ENCODE measurements at regions not wholly inside any gene's neighbourhood (a gene's known extent, or its start where the extent isn't known, plus 50 kb on each side); places are given as distances from the start of the nearest gene placed in this dataset.

- Histone ChIP-seq H4K20me1 (ENCODE audit: insufficient read depth, low read length) (no peaks in the 10 kb centered on the region), H3K4me1 (ENCODE audit: insufficient read depth, low read length, poor library complexity, severe bottlenecking) (no peaks in the 10 kb centered on the region), H3K4me2 (ENCODE audit: low read length) (no peak overlapping the region), H3K9me3 (ENCODE audit: low read length) (no peaks in the 10 kb centered on the region), H3K4me3 (ENCODE audit: low read depth, low read length, poor library complexity, severe bottlenecking) (no peak overlapping the region), H3K9me2 (ENCODE audit: insufficient read depth, low read length) (no peaks in the 10 kb centered on the region), H2AFZ (ENCODE audit: low read length) (no peak overlapping the region), H3K27ac (ENCODE audit: low read depth, low read length, poor library complexity, severe bottlenecking) (no peak overlapping the region), H3K79me2 (ENCODE audit: insufficient read depth, low read depth, low read length) (no peaks in the 10 kb centered on the region), H3K36me3 (ENCODE audit: insufficient read depth, low read length) (no peaks in the 10 kb centered on the region)
- TF ChIP-seq EZH2phosphoT487 (IDR thresholded peaks at IDR 0.05; ENCODE audit: borderline replicate concordance, low read depth, low read length): no peak
- no peak for TF ChIP-seq CTCF (conservative IDR thresholded peaks at IDR 0.05; ENCODE audit: low read length)
- DNase-seq (ENCODE audit: low spot score): no peak
- no TSS peak for BruUV-seq (replicated peaks)
- ChIA-PET POLR2A (interaction anchor here (0.6 kb wide), 1 partner anchor 766 kb away, joined by 3 read pairs; no protein-coding TSS in a partner anchor), CTCF (ENCODE audit: unreplicated experiment) (no interaction called here)
- intact Hi-C loops (cut with micrococcal nuclease; ENCODE audit: unreplicated experiment): no loop called here
Measured at GRCh38 chr10:61335359-61335758, 117.8 kb downstream of the TMEM26 start.

DNA sequence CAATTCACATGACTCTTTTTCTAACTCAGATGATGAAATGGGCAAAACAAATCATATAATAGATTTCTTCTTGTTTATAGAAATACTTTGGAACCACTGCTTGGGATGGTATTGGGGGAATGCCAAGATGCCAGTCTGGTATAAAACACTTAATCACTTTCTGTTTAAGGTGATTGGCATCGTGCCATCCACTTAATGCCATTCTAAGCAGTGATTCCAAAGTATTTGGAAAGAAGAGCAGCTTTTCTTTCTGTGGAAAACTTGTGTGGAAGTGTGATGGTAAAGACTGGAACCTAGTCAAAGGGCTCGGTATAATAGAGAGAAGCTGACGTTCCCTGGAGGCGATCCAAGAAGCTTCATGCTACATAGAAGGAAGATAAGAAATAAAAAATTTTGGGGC lies 120.6 kb downstream of the TMEM26 start:
- DNase-seq (ENCODE audit: low spot score): no peak
- CTCF ChIA-PET (ENCODE audit: unreplicated experiment): no interaction called here
- no peak overlapping the region for H3K4me2 ChIP-seq (ENCODE audit: low read length)

GRCh38 chr10:61330669-61331068 lies 122.5 kb downstream of the TMEM26 start:
- Histone ChIP-seq H3K4me1 (ENCODE audit: insufficient read depth, low read length, poor library complexity, severe bottlenecking) (no peaks in the 10 kb centered on the region), H4K20me1 (ENCODE audit: insufficient read depth, low read length) (no peaks in the 10 kb centered on the region), H3K4me2 (ENCODE audit: low read length) (no peak overlapping the region), H3K27ac (ENCODE audit: low read depth, low read length, poor library complexity, severe bottlenecking) (no peak overlapping the region), H3K9me2 (ENCODE audit: insufficient read depth, low read length) (no peaks in the 10 kb centered on the region), H3K4me3 (ENCODE audit: low read depth, low read length, poor library complexity, severe bottlenecking) (no peak overlapping the region), H3K9me3 (ENCODE audit: low read length) (no peaks in the 10 kb centered on the region), H3K36me3 (ENCODE audit: insufficient read depth, low read length) (no peaks in the 10 kb centered on the region), H3K79me2 (ENCODE audit: insufficient read depth, low read depth, low read length) (no peaks in the 10 kb centered on the region), H2AFZ (ENCODE audit: low read length) (no peak overlapping the region)
- no peak for DNase-seq (ENCODE audit: low spot score)
- no peak for TF ChIP-seq CTCF (conservative IDR thresholded peaks at IDR 0.05; ENCODE audit: low read length)
- no peak for TF ChIP-seq EZH2phosphoT487 (IDR thresholded peaks at IDR 0.05; ENCODE audit: borderline replicate concordance, low read depth, low read length)
- intact Hi-C loops (cut with micrococcal nuclease; ENCODE audit: unreplicated experiment): no loop called here
- BruUV-seq (replicated peaks): no TSS peak
- ChIA-PET POLR2A (no interaction called here), CTCF (ENCODE audit: unreplicated experiment) (no interaction called here)

More for the DNA sequence above, 120.6 kb downstream of the TMEM26 start:
- BruUV-seq (replicated peaks): no TSS peak
- TF ChIP-seq CTCF (conservative IDR thresholded peaks at IDR 0.05; ENCODE audit: low read length) (no peak), EZH2phosphoT487 (IDR thresholded peaks at IDR 0.05; ENCODE audit: borderline replicate concordance, low read depth, low read length) (no peak)
- Histone ChIP-seq H4K20me1 (ENCODE audit: insufficient read depth, low read length) (no peaks in the 10 kb centered on the region), H3K9me3 (ENCODE audit: low read length) (no peaks in the 10 kb centered on the region), H3K9me2 (ENCODE audit: insufficient read depth, low read length) (no peaks in the 10 kb centered on the region), H3K27ac (ENCODE audit: low read depth, low read length, poor library complexity, severe bottlenecking) (no peak overlapping the region), H3K36me3 (ENCODE audit: insufficient read depth, low read length) (no peaks in the 10 kb centered on the region), H2AFZ (ENCODE audit: low read length) (no peak overlapping the region), H3K4me3 (ENCODE audit: low read depth, low read length, poor library complexity, severe bottlenecking) (no peak overlapping the region), H3K79me2 (ENCODE audit: insufficient read depth, low read depth, low read length) (no peaks in the 10 kb centered on the region), H3K4me1 (ENCODE audit: insufficient read depth, low read length, poor library complexity, severe bottlenecking) (no peaks in the 10 kb centered on the region)
- intact Hi-C loops (cut with micrococcal nuclease; ENCODE audit: unreplicated experiment): no loop called here
- POLR2A ChIA-PET: interaction anchor here (0.8 kb wide), 1 partner anchor 142 kb away, joined by 3 read pairs; no protein-coding TSS in a partner anchor

All from OCI-LY7 (cell line).